T-helper 1 cell treated with Interleukin-12 subunit alpha and Interleukin-12 subunit beta and Interleukin-4 antibody, amounts not matched to agents 30 μg/mL and 1 μg/mL, for 36 hours (primary cell): ENCODE measurements at regions not wholly inside any gene's neighbourhood (a gene's known extent, or its start where the extent isn't known, plus 50 kb on each side); places are given as distances from the start of the nearest gene placed in this dataset.

Experiments used
- H3K27ac Mint-ChIP-seq: one replicate; pipeline ENCODE4 v1.8.0; 2021; ENCODE audit warnings: mild to moderate bottlenecking, mixed read lengths
- H3K27me3 Mint-ChIP-seq: one replicate; pipeline ENCODE4 v1.8.0; 2021; ENCODE audit warnings: low read depth, mixed read lengths
- H3K36me3 Mint-ChIP-seq: one replicate; pipeline ENCODE4 v1.8.0; 2021; ENCODE audit warnings: low read depth, mixed read lengths
- H3K4me1 Mint-ChIP-seq: one replicate; pipeline ENCODE4 v1.8.0; 2021; ENCODE audit warnings: low read depth, mixed read lengths
- H3K4me3 Mint-ChIP-seq: one replicate; pipeline ENCODE4 v1.8.0; 2021; ENCODE audit warnings: mild to moderate bottlenecking, moderate library complexity, mixed read lengths
- H3K9me3 Mint-ChIP-seq: one replicate; pipeline ENCODE4 v1.8.0; 2021; ENCODE audit warnings: mixed read lengths

- Mint-ChIP-seq H3K27me3 (no peaks in the 10 kb centered on the region), H3K4me1 (no peaks in the 10 kb centered on the region), H3K9me3 (peaks cover 23% of the 10 kb centered on the region), H3K4me3 (no peak overlapping the region), H3K36me3 (no peaks in the 10 kb centered on the region), H3K27ac (no peak overlapping the region)
Measured at GRCh38 chr11:38332046-38332445, 1734.0 kb upstream of the RAG2 start.

- H3K27me3 Mint-ChIP-seq, result no peaks in the 10 kb centered on the region
- H3K4me3 Mint-ChIP-seq, result no peak overlapping the region
- H3K27ac Mint-ChIP-seq, result no peak overlapping the region
- H3K4me1 Mint-ChIP-seq, result no peaks in the 10 kb centered on the region
- no peaks in the 10 kb centered on the region for H3K36me3 Mint-ChIP-seq
- peaks cover 11% of the 10 kb centered on the region for H3K9me3 Mint-ChIP-seq
Measured at GRCh38 chr11:38330578-38330977, 1732.5 kb upstream of the RAG2 start.

- no peaks in the 10 kb centered on the region for H3K36me3 Mint-ChIP-seq
- H3K4me1 Mint-ChIP-seq, result no peaks in the 10 kb centered on the region
- no peak overlapping the region for H3K4me3 Mint-ChIP-seq
- peaks cover 8% of the 10 kb centered on the region for H3K9me3 Mint-ChIP-seq
- H3K27ac Mint-ChIP-seq, result no peak overlapping the region
- no peaks in the 10 kb centered on the region for H3K27me3 Mint-ChIP-seq
Measured at GRCh38 chr11:38323961-38324761, 1726.1 kb upstream of the RAG2 start.

DNA sequence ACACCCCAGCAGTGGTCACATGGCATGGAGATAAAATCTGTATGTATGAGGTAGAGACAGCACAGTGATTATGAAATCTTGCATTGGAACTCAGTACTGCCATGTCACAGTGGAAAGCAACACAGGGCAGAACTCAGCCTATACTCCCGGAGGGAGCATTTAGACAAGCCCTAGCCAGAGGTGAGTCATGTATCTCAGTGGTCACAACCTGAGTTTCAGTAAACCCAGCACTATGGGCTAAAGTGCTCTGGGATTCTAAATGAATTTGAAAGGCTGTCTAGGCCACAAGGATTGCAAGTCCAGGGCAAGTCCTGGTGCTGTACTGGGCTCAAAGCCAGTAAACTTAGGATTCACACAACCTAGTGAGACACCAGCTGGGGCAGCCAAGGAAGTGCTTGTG, 1717.1 kb upstream of the RAG2 start:
- Mint-ChIP-seq H3K9me3 (peaks cover 30% of the 10 kb centered on the region), H3K36me3 (no peaks in the 10 kb centered on the region), H3K27ac (no peak overlapping the region), H3K4me1 (no peaks in the 10 kb centered on the region), H3K27me3 (no peaks in the 10 kb centered on the region), H3K4me3 (no peak overlapping the region)

DNA sequence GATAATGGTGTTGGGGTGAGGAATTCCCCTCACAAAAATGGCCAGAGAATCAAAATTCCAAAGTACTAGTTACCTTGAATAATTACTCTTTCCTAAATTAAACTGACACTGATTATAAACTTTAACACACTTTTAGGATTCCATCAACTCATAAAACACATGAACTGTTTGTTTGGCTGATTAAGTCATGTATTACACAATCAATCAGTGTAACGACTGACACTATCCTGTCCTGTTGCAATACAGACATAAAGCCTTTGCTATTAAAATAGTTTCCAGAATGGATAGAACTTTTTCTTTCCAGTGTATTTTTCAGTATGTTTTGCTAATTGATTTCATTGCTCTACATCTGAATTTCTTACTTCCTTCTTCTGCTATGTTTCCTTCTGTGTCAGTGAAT, 1709.4 kb upstream of the RAG2 start:
- Mint-ChIP-seq H3K27ac (no peak overlapping the region), H3K9me3 (peaks cover 21% of the 10 kb centered on the region), H3K36me3 (no peaks in the 10 kb centered on the region), H3K27me3 (no peaks in the 10 kb centered on the region), H3K4me3 (no peak overlapping the region), H3K4me1 (no peaks in the 10 kb centered on the region)

DNA sequence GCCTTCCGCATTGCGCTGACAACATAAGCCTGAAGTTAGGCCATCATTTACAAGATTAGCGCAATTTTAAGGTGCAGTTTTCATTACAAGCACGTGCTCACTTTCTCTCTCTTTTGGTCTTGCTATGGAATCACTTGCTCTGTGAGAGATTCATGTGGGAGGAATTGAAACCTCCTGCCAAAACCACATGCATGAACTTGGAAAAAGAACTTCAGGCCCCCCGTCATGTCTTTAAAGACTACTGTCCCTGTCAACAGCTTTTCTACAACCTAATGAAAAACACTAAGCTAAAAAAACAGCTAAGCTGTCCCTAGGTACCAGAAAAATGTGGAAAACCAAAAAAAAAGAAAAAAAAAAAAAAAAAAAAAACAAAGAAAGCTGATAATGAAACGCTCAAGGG, 1707.6 kb upstream of the RAG2 start:
- no peaks in the 10 kb centered on the region for H3K4me1 Mint-ChIP-seq
- no peaks in the 10 kb centered on the region for H3K36me3 Mint-ChIP-seq
- no peak overlapping the region for H3K27ac Mint-ChIP-seq
- H3K4me3 Mint-ChIP-seq, result no peak overlapping the region
- no peaks in the 10 kb centered on the region for H3K27me3 Mint-ChIP-seq
- peaks cover 19% of the 10 kb centered on the region for H3K9me3 Mint-ChIP-seq

- Mint-ChIP-seq H3K4me3 (no peak overlapping the region), H3K36me3 (no peaks in the 10 kb centered on the region), H3K27ac (no peak overlapping the region), H3K27me3 (no peaks in the 10 kb centered on the region), H3K9me3 (peaks cover 17% of the 10 kb centered on the region), H3K4me1 (no peaks in the 10 kb centered on the region)
Measured at GRCh38 chr11:38304926-38305325, 1706.9 kb upstream of the RAG2 start.

DNA sequence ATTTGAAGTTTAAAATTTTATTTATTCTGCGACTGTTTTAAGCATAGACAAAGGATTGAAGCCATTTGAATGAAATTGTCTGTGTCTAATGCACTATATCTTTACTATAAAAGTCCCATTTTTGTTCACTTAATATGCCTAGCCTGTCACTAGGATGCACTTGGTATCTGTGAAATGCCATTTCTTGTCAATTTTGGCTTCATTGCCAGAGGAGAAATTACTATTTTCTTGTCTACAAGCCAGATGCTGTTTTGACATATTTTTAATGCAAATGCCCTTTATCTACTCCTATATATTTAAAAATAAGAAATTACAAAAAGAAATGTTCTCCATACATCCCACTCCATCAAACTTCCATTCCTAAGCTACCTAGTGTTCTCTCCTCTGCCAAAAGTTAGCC, 1704.5 kb upstream of the RAG2 start:
- H3K4me3 Mint-ChIP-seq, result no peak overlapping the region
- no peaks in the 10 kb centered on the region for H3K4me1 Mint-ChIP-seq
- H3K27me3 Mint-ChIP-seq, result no peaks in the 10 kb centered on the region
- peaks cover 14% of the 10 kb centered on the region for H3K9me3 Mint-ChIP-seq
- no peak overlapping the region for H3K27ac Mint-ChIP-seq
- no peaks in the 10 kb centered on the region for H3K36me3 Mint-ChIP-seq

GRCh38 chr11:38300570-38300969, 1702.5 kb upstream of the RAG2 start:
- H3K27me3 Mint-ChIP-seq, result no peaks in the 10 kb centered on the region
- H3K4me1 Mint-ChIP-seq, result no peaks in the 10 kb centered on the region
- H3K9me3 Mint-ChIP-seq, result peaks cover 18% of the 10 kb centered on the region
- no peaks in the 10 kb centered on the region for H3K36me3 Mint-ChIP-seq
- no peak overlapping the region for H3K4me3 Mint-ChIP-seq
- H3K27ac Mint-ChIP-seq, result no peak overlapping the region

GRCh38 chr11:38296211-38296776, 1698.3 kb upstream of the RAG2 start:
- Mint-ChIP-seq H3K36me3 (no peaks in the 10 kb centered on the region), H3K27ac (no peak overlapping the region), H3K4me1 (no peaks in the 10 kb centered on the region), H3K27me3 (no peaks in the 10 kb centered on the region), H3K9me3 (peaks cover 25% of the 10 kb centered on the region), H3K4me3 (no peak overlapping the region)

DNA sequence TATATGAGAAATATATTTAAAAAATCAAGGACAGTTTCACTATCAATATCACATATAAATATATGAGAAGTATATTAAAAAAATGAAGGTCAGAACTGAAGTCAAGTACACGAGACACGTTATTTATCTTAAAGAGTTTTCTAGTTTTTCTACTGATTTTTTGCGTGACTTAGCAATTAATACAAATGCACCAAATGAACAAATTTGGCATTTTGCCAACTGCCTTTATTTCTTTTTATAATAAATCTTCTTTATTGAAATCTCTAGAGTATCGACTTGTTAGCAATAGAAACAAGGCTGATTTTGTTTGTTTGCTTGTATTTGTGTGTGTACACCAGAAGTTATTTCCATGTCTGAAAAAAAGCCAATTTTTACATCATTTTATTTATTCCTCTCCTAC, 1684.7 kb upstream of the RAG2 start:
- Mint-ChIP-seq H3K9me3 (peaks cover 19% of the 10 kb centered on the region), H3K36me3 (no peaks in the 10 kb centered on the region), H3K4me3 (no peak overlapping the region), H3K27me3 (no peaks in the 10 kb centered on the region), H3K27ac (no peak overlapping the region), H3K4me1 (no peaks in the 10 kb centered on the region)

GRCh38 chr11:38278457-38279141, 1680.6 kb upstream of the RAG2 start:
- Mint-ChIP-seq H3K36me3 (no peaks in the 10 kb centered on the region), H3K4me3 (no peak overlapping the region), H3K4me1 (no peaks in the 10 kb centered on the region), H3K27ac (no peak overlapping the region), H3K27me3 (no peaks in the 10 kb centered on the region), H3K9me3 (peaks cover 28% of the 10 kb centered on the region)

DNA sequence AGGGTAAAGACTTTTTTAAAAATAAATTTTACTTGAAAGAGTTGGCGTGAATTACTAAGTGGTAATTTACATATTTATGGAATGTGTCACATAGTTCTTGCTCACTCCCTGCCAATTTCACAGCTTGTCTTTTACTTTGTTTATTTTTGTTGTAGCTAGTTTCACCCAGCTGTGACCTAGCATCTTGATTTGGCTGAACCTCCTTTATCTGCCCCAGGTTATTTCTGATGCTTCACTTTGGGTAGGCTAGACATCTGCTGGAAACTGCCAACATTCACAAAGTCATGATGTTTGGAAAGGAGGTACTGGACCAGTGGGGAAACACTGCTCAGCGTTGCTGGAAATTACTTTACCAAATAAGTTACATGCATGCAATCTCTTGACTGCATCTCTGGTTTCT, 1676.0 kb upstream of the RAG2 start:
- no peak overlapping the region for H3K4me3 Mint-ChIP-seq
- no peak overlapping the region for H3K27ac Mint-ChIP-seq
- no peaks in the 10 kb centered on the region for H3K27me3 Mint-ChIP-seq
- no peaks in the 10 kb centered on the region for H3K36me3 Mint-ChIP-seq
- H3K9me3 Mint-ChIP-seq, result peaks cover 28% of the 10 kb centered on the region
- H3K4me1 Mint-ChIP-seq, result no peaks in the 10 kb centered on the region

- no peaks in the 10 kb centered on the region for H3K36me3 Mint-ChIP-seq
- no peaks in the 10 kb centered on the region for H3K27me3 Mint-ChIP-seq
- no peaks in the 10 kb centered on the region for H3K4me1 Mint-ChIP-seq
- peaks cover 24% of the 10 kb centered on the region for H3K9me3 Mint-ChIP-seq
- H3K27ac Mint-ChIP-seq, result no peak overlapping the region
- no peak overlapping the region for H3K4me3 Mint-ChIP-seq
Measured at GRCh38 chr11:38272376-38272775, 1674.3 kb upstream of the RAG2 start.

- no peaks in the 10 kb centered on the region for H3K27me3 Mint-ChIP-seq
- no peak overlapping the region for H3K27ac Mint-ChIP-seq
- H3K4me3 Mint-ChIP-seq, result no peak overlapping the region
- H3K36me3 Mint-ChIP-seq, result no peaks in the 10 kb centered on the region
- no peaks in the 10 kb centered on the region for H3K4me1 Mint-ChIP-seq
- peaks cover 19% of the 10 kb centered on the region for H3K9me3 Mint-ChIP-seq
Measured at GRCh38 chr11:38266691-38267090, 1668.7 kb upstream of the RAG2 start.
